IMR-90 (cell line): ENCODE measurements at regions not wholly inside any gene's neighbourhood (a gene's known extent, or its start where the extent isn't known, plus 50 kb on each side); places are given as distances from the start of the nearest gene placed in this dataset.

ENCODE experiments used
- ATAC-seq: fragments of 200-7000 bp; cut with Tn5 transposase; 2 replicates; pipeline ENCODE4 v1.9.1; 2020; ENCODE audit warnings: low read depth, mild to moderate bottlenecking, moderate library complexity
- BruUV-seq: library from RNA; stranded (reverse); fragments of 400-500 nt; replicated peaks from 2 replicates; lab custom pipeline; 2021; lab: Mats Ljungman, UMichigan
- CTCF ChIA-PET: fragments of 300-600 bp; formaldehyde crosslinking; extraction: SDS; loops from one replicate; lab custom pipeline; 2021; ENCODE audit warnings: antibody characterized with exemption; lab: Yijun Ruan, JAX
- POLR2A ChIA-PET: fragments of 300-600 bp; sonication (Branson Sonifier 250); formaldehyde crosslinking; loops from one replicate; lab custom pipeline; 2022; ENCODE audit warnings: antibody characterized with exemption; ENCODE audit not compliant: unreplicated experiment; lab: Charles Lee
- DNase-seq: peaks from one replicate; pipeline ENCODE4 v3.0.0; 2013
- H2AFZ ChIP-seq: replicated peaks from 2 replicates; pipeline ENCODE3; 2013; ENCODE audit warnings: low read length, mild to moderate bottlenecking; ENCODE audit not compliant: poor library complexity
- H2AK5ac ChIP-seq: 2 replicates; pipeline ENCODE4 v1.6.1; 2013; ENCODE audit warnings: low read depth, low read length, inconsistent platforms
- H2AK9ac ChIP-seq: replicated peaks from 2 replicates; pipeline ENCODE3; 2013; ENCODE audit warnings: mild to moderate bottlenecking, low read depth, low read length, moderate library complexity; ENCODE audit not compliant: poor library complexity
- H2BK120ac ChIP-seq: 2 replicates; pipeline ENCODE4 v1.6.1; 2013; ENCODE audit warnings: low read depth, low read length, inconsistent platforms
- H2BK15ac ChIP-seq: 3 replicates; pipeline ENCODE4 v1.6.1; 2013; ENCODE audit warnings: low read depth, low read length, inconsistent platforms
- H2BK20ac ChIP-seq: 2 replicates; pipeline ENCODE4 v1.6.1; 2013; ENCODE audit warnings: low read depth, mild to moderate bottlenecking, inconsistent platforms, low read length, moderate library complexity
- H2BK5ac ChIP-seq: 2 replicates; pipeline ENCODE4 v1.6.1; 2013; ENCODE audit warnings: mild to moderate bottlenecking, low read depth, low read length, inconsistent platforms; ENCODE audit not compliant: poor library complexity, severe bottlenecking
- H3K14ac ChIP-seq: replicated peaks from 2 replicates; pipeline ENCODE4 v1.6.1; 2013; ENCODE audit warnings: low read depth, low read length, inconsistent platforms
- H3K18ac ChIP-seq: 2 replicates; pipeline ENCODE4 v1.6.1; 2013; ENCODE audit warnings: low read depth, low read length, control low read depth
- H3K23ac ChIP-seq: 2 replicates; pipeline ENCODE4 v1.6.1; 2013; ENCODE audit warnings: low read depth, low read length, inconsistent platforms
- H3K27ac ChIP-seq: 2 replicates; pipeline ENCODE4 v1.5.1; 2013; ENCODE audit warnings: mild to moderate bottlenecking, control low read depth, low read length; ENCODE audit not compliant: insufficient read depth
- H3K27me3 ChIP-seq: 2 replicates; pipeline ENCODE4 v1.6.1; 2013; ENCODE audit warnings: low read length; ENCODE audit not compliant: control insufficient read depth, insufficient read depth
- H3K36me3 ChIP-seq: 2 replicates; pipeline ENCODE4 v1.6.1; 2013; ENCODE audit warnings: low read length, mixed read lengths; ENCODE audit not compliant: control insufficient read depth, insufficient read depth
- H3K4ac ChIP-seq: 2 replicates; pipeline ENCODE4 v1.6.1; 2013; ENCODE audit warnings: low read depth, low read length, inconsistent platforms
- H3K4me1 ChIP-seq: 2 replicates; pipeline ENCODE4 v1.6.1; 2013; ENCODE audit warnings: low read length, mixed read lengths; ENCODE audit not compliant: control insufficient read depth, insufficient read depth
- H3K4me2 ChIP-seq: 2 replicates; pipeline ENCODE4 v1.6.1; 2013; ENCODE audit warnings: low read depth, mild to moderate bottlenecking, control low read depth, low read length, moderate library complexity
- H3K4me3 ChIP-seq: 2 replicates; pipeline ENCODE4 v1.5.1; 2013; ENCODE audit warnings: low read depth, mild to moderate bottlenecking, control low read depth, low read length, moderate library complexity; ENCODE audit not compliant: insufficient read depth
- H3K56ac ChIP-seq: 2 replicates; pipeline ENCODE4 v1.6.1; 2013; ENCODE audit warnings: low read length, inconsistent platforms; ENCODE audit not compliant: insufficient read depth; ENCODE audit errors: extremely low read depth
- H3K79me1 ChIP-seq, 2 experiments: 2 replicates each; pipeline ENCODE4 v1.6.1; 2013; ENCODE audit warnings: low read length in 2 of 2, inconsistent platforms in 1 of 2, low read depth in 1 of 2
- H3K9ac ChIP-seq: 2 replicates; pipeline ENCODE4 v1.6.1; 2013; ENCODE audit warnings: low read depth, low read length, control low read depth
- H3K9me1 ChIP-seq: 2 replicates; pipeline ENCODE4 v1.6.1; 2013; ENCODE audit warnings: low read length, inconsistent platforms; ENCODE audit not compliant: insufficient read depth
- H3K9me3 ChIP-seq: 2 replicates; pipeline ENCODE4 v1.6.1; 2013; ENCODE audit warnings: low read length; ENCODE audit not compliant: control insufficient read depth, insufficient read depth
- H4K20me1 ChIP-seq: 2 replicates; pipeline ENCODE4 v1.6.1; 2013; ENCODE audit warnings: low read length, inconsistent platforms; ENCODE audit not compliant: insufficient read depth
- H4K5ac ChIP-seq: 2 replicates; pipeline ENCODE4 v1.6.1; 2013; ENCODE audit warnings: mild to moderate bottlenecking, low read depth, low read length, control low read depth
- H4K8ac ChIP-seq, 2 experiments: 2 replicates each; pipeline ENCODE4 v1.6.1; 2013; ENCODE audit warnings: low read depth in 2 of 2, low read length in 2 of 2, control low read depth in 1 of 2, inconsistent platforms in 1 of 2
- H4K91ac ChIP-seq: 2 replicates; pipeline ENCODE4 v1.6.1; 2013; ENCODE audit warnings: low read depth, low read length, inconsistent platforms; ENCODE audit not compliant: insufficient read depth
- ELK1 ChIP-seq: fragments of 150-350 bp; IDR thresholded peaks from 2 replicates; pipeline ENCODE4 v1.6.1; 2016; ENCODE audit warnings: low read depth, mild to moderate bottlenecking, low read length, moderate library complexity, borderline replicate concordance
- MAZ ChIP-seq: IDR thresholded peaks from 2 replicates; pipeline ENCODE4 v1.6.1; 2012; ENCODE audit warnings: low read depth, mild to moderate bottlenecking, low read length, improper control_type of control experiment, moderate library complexity, borderline replicate concordance
- WGBS, 2 experiments: methylation state at CpG; one replicate each; pipeline versions ENCODE4 v1.1.5 to v1.1.7; 2013; ENCODE audit warnings: missing lambda C conversion rate in 2 of 2; ENCODE audit not compliant: insufficient read length in 1 of 2; ENCODE audit errors: extremely low coverage in 2 of 2; 5-methylcytosine and 5-hydroxymethylcytosine counted together
- dilution Hi-C: fragments of 300-500 bp; cut with HindIII; formaldehyde crosslinking; loops from one replicate; pipeline ENCODE4 v1.14.3; 2018; ENCODE audit warnings: low sequenced_read_pairs; ENCODE audit not compliant: unreplicated experiment
- in situ Hi-C: fragments of 300-500 bp; cut with MboI; formaldehyde crosslinking; loops from 3 replicates; pipeline ENCODE4 v1.14.3; 2019; ENCODE audit warnings: low sequenced_read_pairs, inconsistent platforms, mixed read lengths
- intact Hi-C: fragments of 100-400 bp; cut with micrococcal nuclease; formaldehyde crosslinking; loops from 2 replicates; pipeline ENCODE4 v1.10.0; 2022

- DNase-seq (no peak), ATAC-seq (no peak)
- H3K56ac ChIP-seq = no peak overlapping the region
- intact Hi-C loops (no loop called here), dilution Hi-C loops (no loop called here), in situ Hi-C loops (no loop called here)
- H3K23ac ChIP-seq = no peak overlapping the region
- H4K91ac ChIP-seq = no peak overlapping the region
- no peak overlapping the region for H2BK15ac ChIP-seq
- H4K8ac ChIP-seq = no peak overlapping the region
- TF ChIP-seq MAZ (no peak), ELK1 (no peak)
- no peak overlapping the region for H3K14ac ChIP-seq
- no peak overlapping the region for H2BK5ac ChIP-seq
- H3K4me1 ChIP-seq = no peaks in the 10 kb centered on the region
- no peaks in the 10 kb centered on the region for H3K9me3 ChIP-seq
- H3K9me1 ChIP-seq = no peaks in the 10 kb centered on the region
- no peak overlapping the region for H3K27ac ChIP-seq
- no peak overlapping the region for H2BK120ac ChIP-seq
- CTCF ChIA-PET = interaction anchor here (1.8 kb wide), 1 partner anchor 11 kb away, joined by 6 read pairs; no protein-coding TSS in a partner anchor
- H2AFZ ChIP-seq = no peak overlapping the region
- H3K4me2 ChIP-seq = no peak overlapping the region
- H4K20me1 ChIP-seq = no peaks in the 10 kb centered on the region
- no peak overlapping the region for H3K4ac ChIP-seq
- BruUV-seq = no TSS peak
- no peak overlapping the region for H3K18ac ChIP-seq
- no peak overlapping the region for H3K4me3 ChIP-seq
- no peak overlapping the region for H2AK5ac ChIP-seq
- no peak overlapping the region for H2AK9ac ChIP-seq
- H3K36me3 ChIP-seq = no peaks in the 10 kb centered on the region
- H3K79me1 ChIP-seq = no peaks in the 10 kb centered on the region
- no peak overlapping the region for H3K9ac ChIP-seq
- no CpG with 5 or more reads among the region's 4 CpGs for WGBS, 2 experiments
- H3K27me3 ChIP-seq = no peaks in the 10 kb centered on the region
- no peak overlapping the region for H2BK20ac ChIP-seq
- POLR2A ChIA-PET = no interaction called here
- H4K5ac ChIP-seq = no peak overlapping the region
These were observed 68.9 kb upstream of the ADAMTS5 start for GRCh38 chr21:27035791-27036190.
